ENCODE measurements at regions not wholly inside any gene's neighbourhood (a gene's known extent, or its start where the extent isn't known, plus 50 kb on each side); places are given as distances from the start of the nearest gene placed in this dataset.

DNA sequence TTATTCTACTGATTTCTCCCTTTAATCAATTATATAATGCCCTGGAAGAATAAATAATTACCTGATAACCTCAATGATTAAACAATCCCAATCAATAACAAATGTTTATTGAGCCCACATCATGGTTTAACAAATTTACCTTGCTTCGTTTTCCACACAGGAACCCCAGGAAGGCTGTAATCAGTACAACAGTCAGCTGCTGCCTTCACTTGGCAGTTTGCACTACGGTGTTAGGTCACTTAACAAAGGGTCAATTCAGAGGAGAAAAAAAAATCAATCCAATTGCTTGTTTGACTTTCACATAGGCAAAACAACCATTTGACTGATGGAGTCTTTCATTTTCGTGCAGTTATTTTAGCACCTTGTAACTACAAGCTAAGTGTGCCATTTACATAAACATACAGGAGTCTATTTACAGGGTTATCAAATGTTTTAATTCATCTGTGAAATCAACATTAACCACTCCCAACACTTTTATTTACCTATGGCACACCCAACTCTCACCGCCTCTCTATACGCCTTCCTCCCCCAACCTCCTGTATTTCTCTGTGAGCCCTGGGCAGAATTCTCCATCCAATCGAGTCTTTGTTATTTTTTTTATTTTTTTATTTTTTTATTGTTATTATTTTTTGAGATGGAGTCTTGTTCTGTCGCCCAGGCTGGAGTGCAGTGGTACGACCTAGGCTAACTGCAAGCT is 140.4 kb upstream of the TAB2 start:
- no peak for DNase-seq (ENCODE audit: low read depth, low spot score)

DNA sequence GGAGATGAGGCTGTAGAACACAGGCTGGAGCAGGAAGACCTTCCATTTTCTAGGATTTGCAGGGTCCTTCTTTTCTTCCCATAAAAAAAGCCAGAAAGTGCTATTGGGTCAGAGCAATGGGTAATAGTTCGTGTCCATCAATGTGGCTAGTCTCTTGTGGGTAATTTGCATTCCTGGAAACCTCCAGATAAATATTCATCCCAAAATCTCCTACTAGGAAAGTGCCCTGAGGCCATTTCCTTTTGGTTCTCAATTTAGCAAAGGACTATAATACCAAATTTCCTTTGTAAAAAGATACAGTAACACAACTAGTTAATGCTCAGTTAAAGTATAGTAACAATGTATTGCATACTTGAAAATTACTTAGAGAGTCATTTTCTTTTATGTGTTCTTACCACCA is 138.1 kb upstream of the TAB2 start:
- no peak for DNase-seq (ENCODE audit: low read depth, low spot score)
- H3K27ac ChIP-seq = no peak overlapping the region

More for the DNA sequence above, 140.4 kb upstream of the TAB2 start:
- H3K27ac ChIP-seq = no peak overlapping the region

DNA sequence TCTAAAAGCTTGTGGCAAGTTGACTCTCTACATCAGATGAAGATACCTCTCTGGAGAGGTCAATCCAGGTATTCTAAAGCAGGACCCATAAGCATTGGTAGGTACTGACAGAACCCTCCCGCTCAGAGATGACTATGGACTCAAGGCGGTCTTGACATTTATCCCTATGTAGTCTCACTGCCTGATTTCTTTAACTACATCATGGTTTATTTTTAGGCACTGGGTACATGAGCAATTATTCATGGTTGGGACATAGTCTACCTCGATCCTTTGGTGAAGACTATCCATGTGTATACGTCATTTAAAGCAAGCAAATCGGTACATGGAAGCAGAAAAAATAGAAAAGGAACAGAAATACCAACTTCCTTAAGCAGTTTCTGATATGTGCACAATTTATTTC is 136.2 kb upstream of the TAB2 start:
- H3K27ac ChIP-seq = no peak overlapping the region
- DNase-seq (ENCODE audit: low read depth, low spot score) = no peak

DNA sequence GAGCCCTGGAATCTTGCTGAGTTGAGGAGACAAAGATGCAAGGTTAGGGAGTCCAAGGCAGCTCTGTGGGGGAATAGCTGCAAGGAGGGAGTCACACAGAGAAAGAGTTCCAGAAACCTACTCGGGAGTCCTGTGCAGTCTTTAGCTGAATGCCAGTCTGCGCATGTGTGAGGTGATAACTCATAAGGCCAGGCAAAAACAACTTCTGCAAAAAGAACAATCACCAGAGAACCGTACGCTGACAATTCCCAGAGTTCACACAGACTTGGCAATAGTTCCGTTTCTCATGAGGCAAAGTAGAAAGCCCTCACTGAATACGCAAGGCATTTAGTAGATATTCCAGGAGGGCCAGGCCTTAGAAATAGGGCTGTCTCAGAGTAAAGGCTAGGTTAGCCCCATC is 135.2 kb upstream of the TAB2 start:
- H3K27ac ChIP-seq = no peak overlapping the region
- DNase-seq (ENCODE audit: low read depth, low spot score) = no peak

DNA sequence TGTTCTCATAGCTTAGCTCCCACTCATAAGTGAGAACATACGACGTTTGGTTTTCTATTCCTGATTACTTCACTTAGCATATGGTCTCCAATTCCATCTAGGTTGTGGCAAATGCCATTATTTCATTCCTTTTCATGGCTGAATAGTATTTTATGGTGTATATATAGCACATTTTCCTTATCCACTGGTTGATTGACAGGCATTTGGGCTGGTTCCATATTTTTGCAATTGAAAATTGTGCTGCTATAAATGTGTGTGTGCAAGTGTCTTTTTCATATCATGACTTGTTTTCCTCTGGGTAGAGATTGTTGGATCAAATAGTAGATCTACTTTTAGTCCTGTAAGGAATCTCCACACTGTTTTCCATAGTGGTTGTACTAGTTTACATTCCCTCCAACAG is 133.0 kb upstream of the TAB2 start:
- no peak overlapping the region for H3K27ac ChIP-seq
- no peak for DNase-seq (ENCODE audit: low read depth, low spot score)

DNA sequence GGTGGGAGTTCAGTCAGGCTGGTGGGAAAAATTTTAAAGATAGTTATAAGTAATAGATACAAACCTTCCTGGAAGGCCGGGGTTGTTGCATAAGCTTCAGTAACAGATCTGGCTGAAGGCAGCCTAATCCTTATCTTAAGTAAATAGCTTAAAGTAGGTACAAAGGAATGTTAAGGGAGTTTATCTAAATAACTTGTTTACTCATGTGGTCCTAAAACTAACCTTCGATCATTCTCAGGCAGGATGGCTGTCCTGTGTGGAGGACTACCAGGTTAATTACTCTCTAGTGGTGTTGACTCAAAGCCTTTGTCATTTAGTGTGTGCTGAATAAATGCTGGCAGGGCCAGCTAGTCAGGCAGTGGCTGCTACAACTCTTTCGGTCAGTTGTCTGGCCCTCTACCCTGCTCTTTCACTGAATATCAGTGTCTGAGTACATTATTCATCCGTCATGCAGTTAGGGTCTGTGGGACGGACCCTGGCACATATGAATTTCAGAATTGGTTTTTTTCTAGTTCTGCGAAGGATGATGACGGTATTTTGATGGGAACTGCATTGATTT is 131.6 kb upstream of the TAB2 start:
- no peak overlapping the region for H3K27ac ChIP-seq
- DNase-seq (ENCODE audit: low read depth, low spot score) = no peak

DNA sequence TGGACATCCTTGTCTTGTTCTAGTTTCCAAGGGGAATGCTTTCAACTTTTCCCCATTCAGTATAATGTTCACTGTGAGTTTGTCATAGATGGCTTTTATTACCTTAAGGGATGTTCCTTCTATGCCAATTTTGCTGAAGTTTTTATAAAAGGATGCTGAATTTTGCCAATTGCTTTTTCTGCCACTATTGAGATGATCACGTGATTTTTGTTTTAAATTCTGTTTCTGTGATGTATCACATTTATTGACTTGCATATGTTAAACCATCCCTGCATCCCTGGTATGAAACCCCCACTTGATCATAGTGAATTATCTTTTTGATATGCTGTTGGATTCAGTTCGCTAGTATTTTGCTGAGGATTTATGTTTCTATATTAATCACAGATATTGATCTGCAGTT is 130.6 kb upstream of the TAB2 start:
- no peak for DNase-seq (ENCODE audit: low read depth, low spot score)
- no peak overlapping the region for H3K27ac ChIP-seq

DNA sequence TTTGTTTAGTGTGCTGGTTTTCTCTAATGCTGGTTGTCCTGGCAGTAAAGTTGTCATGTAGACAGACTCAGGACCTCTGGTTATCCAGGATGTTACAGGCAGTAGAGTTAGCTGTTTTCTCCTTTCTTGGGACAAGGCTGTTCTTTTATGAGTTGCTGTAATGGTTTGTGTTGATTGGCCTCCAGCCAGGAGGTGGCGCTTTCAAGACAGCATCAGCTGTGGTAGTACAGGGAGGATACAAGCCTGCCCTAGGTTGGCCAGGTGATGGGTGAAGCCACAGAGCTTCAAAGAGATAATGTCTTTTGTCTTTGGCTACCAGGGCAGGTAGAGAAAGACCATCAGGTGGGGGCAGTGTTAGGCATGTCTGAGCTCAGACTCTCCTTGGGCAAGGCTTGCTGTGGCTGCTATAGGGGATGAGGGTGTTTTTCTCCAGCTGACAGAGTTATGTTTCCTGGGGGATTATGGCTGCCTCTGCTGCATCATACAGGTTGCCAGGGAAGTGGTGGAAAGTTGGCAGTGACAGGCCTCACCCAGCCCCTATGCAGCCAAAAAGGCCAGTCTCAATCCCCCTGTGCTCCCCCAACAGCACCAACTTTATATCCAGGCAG is 127.2 kb upstream of the TAB2 start:
- H3K27ac ChIP-seq = no peak overlapping the region
- DNase-seq (ENCODE audit: low read depth, low spot score) = peak; percentile 22

DNA sequence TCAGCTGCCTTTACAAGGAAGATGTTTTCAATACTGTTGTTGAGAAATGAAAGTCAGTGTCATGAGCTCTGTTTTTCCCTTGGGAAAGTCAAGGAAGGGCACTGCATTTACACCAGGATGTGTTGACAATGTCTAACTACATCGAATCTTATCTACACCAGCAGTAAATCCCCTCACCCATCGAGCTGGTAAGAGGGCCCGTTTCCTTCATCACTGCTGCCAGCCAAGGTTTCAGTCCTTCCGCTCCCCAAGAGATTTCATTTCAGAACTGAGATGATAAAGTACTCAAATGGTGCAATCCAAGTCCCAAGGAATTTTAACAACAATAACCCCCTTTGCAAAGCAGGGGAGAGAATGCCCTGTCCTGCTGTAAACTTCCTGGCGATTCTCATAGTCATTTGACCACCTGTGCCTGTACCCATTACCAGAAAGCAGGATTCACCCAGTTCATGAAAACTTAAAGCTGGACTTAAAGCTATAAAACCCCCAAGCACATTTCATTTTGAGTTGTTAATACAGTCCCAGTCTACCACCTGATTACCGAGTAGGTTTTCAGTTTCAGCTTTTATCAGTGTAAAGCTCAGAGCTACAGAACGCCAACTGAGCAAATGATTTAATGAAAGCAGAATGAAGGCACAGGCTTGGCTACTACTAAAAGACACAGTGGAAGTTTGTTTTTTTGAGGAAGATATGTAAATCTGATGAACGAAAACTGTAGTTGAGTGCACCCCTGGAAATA is 122.5 kb upstream of the TAB2 start:
- DNase-seq (ENCODE audit: low read depth, low spot score) = no peak
- no peak overlapping the region for H3K27ac ChIP-seq

DNA sequence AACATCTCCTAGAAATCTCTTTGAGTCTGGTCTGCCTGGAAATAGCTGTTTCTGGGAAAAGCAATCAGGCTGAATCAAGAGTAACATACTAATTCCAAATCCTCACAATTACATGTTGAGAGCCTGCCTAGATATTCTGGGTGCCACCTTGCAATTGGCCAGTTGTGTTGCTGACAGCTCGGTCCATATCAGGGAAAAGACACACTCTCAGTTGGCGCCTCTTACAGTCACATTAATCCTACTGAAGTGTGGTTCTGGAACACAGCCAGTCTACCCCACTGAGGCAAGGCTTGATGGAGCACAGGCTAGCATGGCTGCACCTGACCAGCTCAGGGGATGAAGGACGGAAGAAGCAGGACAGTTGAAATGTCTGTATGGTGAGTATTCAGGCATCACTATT is 121.4 kb upstream of the TAB2 start:
- no peak overlapping the region for H3K27ac ChIP-seq
- no peak for DNase-seq (ENCODE audit: low read depth, low spot score)

DNA sequence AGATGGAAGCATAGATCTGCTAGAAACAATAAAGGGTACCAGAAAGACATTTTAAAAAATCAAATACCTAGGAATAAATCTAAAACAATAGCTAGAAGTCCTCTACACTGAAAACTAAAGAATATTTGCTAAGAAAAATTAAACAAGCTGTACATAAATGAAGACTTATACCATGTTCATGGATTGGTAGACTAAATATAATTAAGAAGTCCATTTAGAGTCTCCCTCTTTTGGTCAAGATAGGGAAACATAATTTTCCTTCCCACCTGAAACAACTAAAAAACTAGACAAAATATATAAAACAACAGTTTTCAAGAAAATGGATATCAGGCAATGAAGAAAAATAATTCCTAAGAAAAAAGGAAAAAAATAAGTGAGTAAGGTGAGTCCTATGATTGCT is 120.0 kb upstream of the TAB2 start:
- H3K27ac ChIP-seq = no peak overlapping the region
- DNase-seq (ENCODE audit: low read depth, low spot score) = no peak

DNA sequence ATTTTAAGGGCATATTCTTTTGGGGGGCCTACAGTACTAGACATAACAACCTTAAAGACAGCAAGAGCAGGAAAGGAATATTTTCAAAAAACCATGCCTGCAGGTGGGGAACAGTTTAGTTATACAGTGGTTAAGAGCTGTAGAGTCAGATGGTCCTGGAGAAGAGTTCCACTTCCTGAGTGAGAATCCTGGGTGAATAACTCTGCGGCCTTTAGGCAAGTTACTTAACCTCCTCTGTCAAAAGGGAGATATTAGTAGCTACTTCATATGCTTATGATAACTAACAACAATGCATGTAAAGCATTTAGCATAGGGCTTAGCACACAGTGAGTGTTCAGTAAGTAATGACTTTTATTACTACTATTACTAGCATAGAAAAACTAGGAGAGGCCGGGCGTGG is 119.2 kb upstream of the TAB2 start:
- no peak for DNase-seq (ENCODE audit: low read depth, low spot score)
- no peak overlapping the region for H3K27ac ChIP-seq

DNA sequence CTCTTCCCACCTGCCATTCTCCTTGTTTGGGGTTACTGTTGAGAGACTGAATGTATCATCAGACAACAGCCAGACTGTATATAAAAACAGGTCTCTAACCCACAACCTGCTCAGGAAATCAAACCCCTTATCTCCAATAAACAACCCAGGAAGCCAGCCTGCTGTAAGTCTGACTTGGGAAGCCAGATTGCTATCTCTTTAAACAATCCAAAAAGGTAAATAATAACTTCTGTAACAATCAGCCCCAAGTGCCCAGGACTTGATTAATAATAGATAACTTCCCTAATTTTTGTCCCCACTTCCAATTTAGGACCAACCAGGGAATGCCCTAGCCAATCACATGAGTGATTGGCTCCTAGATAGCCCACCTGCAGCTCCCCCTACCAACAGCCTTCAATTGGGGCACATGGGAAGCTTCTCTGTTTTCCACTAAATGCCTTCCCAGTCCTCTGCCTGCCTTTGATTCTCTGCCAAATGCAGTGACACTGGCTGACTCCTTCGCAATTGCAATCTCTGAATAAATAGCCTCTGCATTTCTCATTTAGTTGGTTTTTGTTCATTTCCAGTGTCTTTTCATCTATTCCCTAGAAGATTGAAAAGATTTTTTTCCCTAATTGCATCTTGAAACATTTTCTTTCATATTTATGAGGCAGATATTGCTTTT is 117.1 kb upstream of the TAB2 start:
- DNase-seq (ENCODE audit: low read depth, low spot score) = no peak
- H3K27ac ChIP-seq = no peak overlapping the region

DNA sequence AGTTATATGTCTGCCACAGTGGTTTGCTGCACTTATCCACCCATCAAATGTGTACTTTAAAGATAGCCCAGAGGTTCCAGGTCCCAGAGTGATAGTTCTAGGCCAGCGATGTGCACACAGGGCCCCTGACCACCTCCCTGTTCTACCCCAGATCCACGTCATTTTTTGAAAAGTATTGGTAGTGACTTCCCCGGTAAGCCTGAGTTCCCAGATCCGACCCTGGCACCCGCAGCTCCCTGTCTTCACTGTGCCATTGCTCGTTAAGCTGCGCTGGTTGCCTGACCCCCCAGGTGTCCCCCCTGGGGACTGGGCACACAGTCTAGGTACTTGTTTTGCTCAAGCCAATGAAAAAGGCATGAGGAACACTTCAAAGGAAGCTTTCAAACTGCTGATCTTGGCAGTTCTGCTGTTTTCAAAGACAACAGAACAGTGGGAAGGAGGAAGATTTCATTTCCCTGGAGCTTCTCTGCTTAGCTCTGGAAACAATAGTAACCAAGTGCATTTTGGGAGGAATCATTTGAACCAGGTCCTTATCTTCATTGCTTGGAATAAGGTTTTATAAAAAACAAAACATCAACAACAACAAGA is 116.3 kb upstream of the TAB2 start:
- no peak overlapping the region for H3K27ac ChIP-seq
- DNase-seq (ENCODE audit: low read depth, low spot score) = no peak

DNA sequence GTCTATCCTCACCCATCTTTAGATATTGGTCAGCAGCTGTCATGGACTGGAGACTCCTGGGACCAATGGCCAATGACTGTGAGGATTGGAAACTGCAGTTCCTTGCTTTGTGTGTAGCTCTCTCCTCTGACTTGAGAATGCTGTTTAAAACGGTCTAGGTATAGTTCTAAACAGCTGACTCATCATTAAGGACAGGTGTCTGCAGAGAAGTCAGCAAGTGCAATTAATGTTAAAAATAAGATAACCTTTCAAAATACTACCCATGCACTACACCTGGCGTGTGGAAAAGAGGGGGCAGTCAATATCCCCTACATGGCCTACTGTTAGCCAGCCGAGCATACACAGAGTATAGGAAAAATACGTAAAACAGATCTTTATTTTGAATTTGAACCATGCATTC is 115.4 kb upstream of the TAB2 start:
- no peak for DNase-seq (ENCODE audit: low read depth, low spot score)

DNA sequence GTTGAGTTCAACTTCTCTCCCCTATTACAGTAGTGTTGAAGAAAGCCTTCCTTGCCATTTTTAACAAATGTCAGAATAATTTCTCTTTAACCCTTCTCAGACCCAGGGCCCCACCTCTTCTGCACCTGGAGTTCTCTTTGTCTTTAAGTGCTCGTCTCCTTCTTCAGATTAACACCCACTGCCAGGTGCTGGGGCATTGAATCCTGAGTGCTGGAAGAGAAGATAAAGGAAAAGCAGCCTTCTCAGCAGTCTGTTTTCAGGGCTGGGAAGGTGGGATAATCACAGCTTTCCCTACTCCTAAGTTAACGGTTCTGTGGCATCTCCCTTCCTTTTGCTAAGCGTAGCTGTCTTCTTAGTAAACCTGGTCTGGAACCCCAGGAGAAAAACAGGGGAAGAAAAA is 114.6 kb upstream of the TAB2 start:
- DNase-seq (ENCODE audit: low read depth, low spot score) = no peak
- no peak overlapping the region for H3K27ac ChIP-seq

More for the DNA sequence above, 115.4 kb upstream of the TAB2 start:
- H3K27ac ChIP-seq = no peak overlapping the region

DNA sequence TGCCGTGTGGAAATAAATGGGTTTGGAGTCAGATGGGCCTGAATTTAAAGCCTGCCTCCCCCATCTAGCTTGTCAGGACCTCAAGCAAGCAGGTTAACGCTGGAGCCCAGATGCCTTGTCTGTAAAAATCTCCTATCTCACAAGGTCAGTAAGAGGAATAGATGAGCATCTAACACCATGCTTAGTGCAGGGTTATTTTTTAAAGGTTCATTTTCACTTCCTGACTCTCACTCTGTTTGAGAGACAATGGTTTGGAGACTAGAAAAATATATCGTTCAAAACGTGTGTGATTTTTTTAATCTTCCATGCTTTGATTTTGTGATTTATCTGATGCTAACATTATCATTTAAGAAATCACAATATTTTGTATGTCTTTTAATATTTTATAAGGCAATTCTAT is 114.0 kb upstream of the TAB2 start:
- H3K27ac ChIP-seq = no peak overlapping the region
- no peak for DNase-seq (ENCODE audit: low read depth, low spot score)

DNA sequence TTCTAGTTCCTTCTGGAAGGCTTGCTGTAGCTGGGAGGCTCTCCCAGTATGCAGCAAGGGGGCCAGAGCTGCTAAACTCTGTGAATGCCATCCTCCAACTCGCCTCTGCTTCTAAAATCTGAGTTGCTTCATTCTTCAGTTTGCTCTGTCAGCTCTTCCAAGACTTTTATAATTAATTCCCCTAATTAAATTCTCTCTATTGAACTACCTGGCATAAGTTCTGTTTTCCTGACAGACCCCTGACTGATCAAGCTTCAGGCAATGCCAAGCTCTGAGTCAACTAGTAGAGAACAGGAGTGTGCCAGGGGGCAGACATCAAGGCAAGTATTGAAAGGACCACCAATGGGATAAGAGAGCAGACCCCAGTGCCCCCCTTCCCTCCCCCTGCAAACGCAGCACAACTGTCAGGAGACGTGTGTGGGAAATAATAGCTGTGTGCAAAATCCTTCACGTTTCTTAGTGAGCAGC is 109.3 kb upstream of the TAB2 start:
- H3K27ac ChIP-seq = no peak overlapping the region
- DNase-seq (ENCODE audit: low read depth, low spot score) = no peak

DNA sequence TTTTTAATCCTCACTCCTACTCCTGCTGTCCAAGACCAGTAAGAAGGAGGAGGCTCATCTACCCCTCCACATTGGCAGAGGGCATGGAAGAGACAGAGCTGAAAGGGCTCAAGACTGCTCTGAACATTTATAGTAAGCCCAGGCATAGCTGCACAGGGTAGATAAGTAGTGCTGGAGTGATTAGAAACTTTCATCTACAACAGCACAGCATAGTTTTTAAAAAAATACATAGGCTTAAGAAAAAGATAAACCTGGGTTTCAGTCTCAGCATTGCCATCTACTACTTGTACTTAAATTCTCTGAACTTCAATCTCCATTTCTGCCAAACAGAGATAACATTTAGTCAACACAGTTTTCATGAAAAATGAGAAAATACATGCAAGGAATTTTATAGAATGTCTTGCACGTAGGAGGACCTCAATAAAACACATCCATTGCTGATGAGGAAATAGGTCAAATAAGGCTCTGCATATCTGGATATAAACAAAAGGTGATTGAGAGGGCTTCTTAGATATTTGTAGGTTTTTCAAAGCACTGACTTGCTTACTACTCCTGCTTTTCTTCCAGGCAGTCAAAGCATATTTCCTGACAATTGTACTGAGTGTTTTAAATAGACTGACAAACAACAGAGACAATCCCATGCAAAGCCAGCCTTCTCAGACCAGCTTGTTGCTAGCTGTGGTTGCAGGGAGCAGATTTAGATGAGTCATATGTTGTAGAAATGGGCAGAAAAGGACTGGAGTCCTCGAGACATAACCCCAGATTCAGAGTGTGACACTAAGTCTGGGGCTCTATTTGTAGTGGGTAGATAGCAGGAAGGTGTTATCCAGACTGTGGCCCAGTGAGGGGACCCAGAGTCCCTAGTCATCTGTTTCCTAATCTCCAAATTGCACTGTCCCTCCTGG is 107.4 kb upstream of the TAB2 start:
- no peak for DNase-seq (ENCODE audit: low read depth, low spot score)
- H3K27ac ChIP-seq = no peak overlapping the region

All from epithelial cell of prostate (primary cell).